HG03460 (cell line): ENCODE measurements at regions not wholly inside any gene's neighbourhood (a gene's known extent, or its start where the extent isn't known, plus 50 kb on each side); places are given as distances from the start of the nearest gene placed in this dataset.

Experiments used
- ATAC-seq: cut with Tn5 transposase; IDR thresholded peaks from one replicate; pipeline ENCODE4 v1.9.1; 2021; ENCODE audit not compliant: unreplicated experiment

DNA sequence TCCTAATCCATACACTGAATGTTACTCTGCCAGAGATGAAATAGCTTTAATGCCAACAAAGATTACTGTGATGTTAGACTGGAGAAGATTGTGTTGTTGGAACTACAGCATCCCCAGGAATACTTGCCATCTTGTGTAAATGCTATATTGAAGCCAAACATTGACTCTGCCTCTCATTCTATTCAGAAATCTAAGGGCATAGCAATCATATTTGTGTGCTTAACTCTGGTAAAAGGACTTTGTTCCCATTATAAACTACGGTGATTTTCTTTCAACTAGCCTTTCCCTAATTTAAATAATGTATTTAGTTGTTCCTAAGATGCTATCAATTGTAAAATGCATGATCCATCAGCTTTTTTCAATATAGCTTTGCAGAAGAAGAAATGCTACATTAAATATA, 498.4 kb upstream of the LRRN3 start:
- no peak for ATAC-seq

GRCh38 chr7:110593355-110593754, 497.6 kb upstream of the LRRN3 start:
- no peak for ATAC-seq

DNA sequence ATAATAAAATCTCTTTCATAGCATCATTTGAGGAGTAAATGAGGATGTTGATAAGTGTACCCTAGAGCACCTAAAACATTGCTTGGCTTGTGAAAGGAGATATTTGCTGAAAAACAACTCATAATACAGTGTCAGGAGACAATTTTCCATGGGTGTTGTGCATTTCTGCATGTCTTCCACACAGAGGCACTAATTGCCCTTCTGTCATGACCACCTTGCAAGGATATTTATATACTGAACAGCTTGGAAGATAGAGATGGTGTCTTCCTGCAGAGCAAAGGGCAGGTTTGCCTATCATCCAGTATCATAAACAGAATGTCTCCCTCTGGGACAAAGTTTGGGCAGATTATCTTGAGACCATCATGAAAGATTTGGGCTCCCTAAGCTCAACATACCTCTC, 495.2 kb upstream of the LRRN3 start:
- no peak for ATAC-seq

- no peak for ATAC-seq
Observed at GRCh38 chr7:110600956-110601355, 490.0 kb upstream of the LRRN3 start.

- ATAC-seq: no peak
Observed at GRCh38 chr7:110601710-110602109, 489.2 kb upstream of the LRRN3 start.

- ATAC-seq: no peak
Observed at GRCh38 chr7:110604206-110604605, 486.7 kb upstream of the LRRN3 start.

GRCh38 chr7:110604885-110605284, 486.0 kb upstream of the LRRN3 start:
- no peak for ATAC-seq

DNA sequence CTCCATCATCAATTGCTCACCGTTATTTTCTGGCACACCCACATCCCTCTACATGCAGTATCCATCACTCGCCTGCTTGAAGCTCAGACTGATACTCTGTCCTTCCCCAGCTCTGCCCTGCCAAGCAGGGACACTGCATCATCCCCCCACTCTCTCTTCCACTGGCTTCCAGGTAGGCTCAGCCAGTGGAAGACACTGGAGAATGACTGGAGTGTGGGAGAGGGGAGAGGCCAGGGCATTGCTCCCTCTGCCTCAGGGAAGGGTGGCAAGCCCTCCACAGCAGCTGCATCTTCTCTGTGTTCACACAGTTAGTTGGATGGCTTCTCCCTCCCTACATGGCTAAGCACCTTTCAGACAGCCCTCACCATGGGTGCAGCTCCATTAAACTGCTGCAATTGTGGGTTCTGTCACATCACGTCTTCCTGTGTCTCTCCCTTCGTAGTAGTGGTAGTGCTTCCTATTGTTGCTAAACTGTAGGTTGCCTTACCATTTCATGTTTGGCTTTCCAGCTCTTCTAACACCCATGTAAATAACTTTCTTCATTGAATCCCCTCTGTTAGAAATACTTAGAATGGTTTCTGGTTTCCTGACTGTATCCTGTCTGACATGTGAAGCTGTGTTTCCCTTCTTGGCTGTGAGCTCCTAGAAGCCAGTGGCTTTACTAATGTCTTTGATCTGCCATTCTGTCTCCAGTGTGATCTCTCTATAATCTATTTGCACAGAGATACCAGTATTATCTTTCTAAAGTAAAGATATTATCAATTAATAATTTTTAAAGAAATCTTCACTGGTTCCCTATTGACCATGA, 483.7 kb upstream of the LRRN3 start:
- ATAC-seq: no peak

- no peak for ATAC-seq
Observed at GRCh38 chr7:110609336-110609735, 481.6 kb upstream of the LRRN3 start.

- no peak for ATAC-seq
Observed at GRCh38 chr7:110612680-110613079, 478.2 kb upstream of the LRRN3 start.
